HG03095 (cell line): ENCODE measurements at regions not wholly inside any gene's neighbourhood (a gene's known extent, or its start where the extent isn't known, plus 50 kb on each side); places are given as distances from the start of the nearest gene placed in this dataset.

ENCODE experiments used
- ATAC-seq: cut with Tn5 transposase; IDR thresholded peaks from one replicate; pipeline ENCODE4 v1.9.1; 2021; ENCODE audit warnings: moderate library complexity; ENCODE audit not compliant: unreplicated experiment

DNA sequence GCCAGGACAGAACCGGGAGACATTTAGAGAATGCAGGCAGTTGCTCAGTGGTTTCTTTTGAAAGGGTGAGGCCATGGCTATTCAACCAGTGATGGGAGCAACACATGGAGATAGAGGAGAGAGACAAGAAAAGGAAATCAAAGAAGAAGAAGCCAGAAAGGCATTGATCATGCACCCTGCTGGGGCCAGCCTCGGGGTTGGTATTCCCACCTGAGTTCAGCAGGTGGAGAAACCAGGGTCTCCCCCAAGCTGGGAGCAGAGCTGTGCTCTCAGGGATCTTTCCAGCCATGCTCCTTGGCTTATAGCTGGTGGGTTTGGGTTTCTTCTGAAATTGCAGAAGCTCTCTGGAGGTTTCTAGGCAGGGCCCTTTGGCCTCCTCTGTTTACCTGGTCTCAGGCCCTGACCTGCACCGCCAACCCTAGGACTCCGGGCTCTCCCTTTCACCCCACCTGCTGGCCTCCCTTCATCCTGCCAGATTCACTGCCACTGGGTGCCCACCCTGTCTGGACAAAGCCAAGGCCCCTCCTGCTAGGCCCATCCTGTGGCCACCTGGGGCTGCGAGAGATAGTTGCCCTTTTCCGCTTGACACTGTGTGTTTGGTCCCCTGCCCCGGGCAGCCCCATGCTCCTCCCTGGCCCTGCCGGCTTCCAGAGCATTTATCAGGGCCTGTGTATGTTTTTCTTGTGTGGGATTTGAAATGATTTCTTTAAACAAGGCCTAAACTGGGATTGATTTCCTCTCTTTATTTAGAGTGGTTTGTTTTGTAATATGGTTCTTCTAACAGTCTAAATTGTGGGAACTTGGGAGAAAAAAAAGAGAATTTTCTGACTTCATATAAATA lies 126.7 kb downstream of the DDX1 start:
- no peak for ATAC-seq

- ATAC-seq, result no peak
Measured at GRCh38 chr2:15718944-15719323, 127.3 kb downstream of the DDX1 start.

GRCh38 chr2:15719566-15720313 lies 128.1 kb downstream of the DDX1 start:
- ATAC-seq, result no peak

DNA sequence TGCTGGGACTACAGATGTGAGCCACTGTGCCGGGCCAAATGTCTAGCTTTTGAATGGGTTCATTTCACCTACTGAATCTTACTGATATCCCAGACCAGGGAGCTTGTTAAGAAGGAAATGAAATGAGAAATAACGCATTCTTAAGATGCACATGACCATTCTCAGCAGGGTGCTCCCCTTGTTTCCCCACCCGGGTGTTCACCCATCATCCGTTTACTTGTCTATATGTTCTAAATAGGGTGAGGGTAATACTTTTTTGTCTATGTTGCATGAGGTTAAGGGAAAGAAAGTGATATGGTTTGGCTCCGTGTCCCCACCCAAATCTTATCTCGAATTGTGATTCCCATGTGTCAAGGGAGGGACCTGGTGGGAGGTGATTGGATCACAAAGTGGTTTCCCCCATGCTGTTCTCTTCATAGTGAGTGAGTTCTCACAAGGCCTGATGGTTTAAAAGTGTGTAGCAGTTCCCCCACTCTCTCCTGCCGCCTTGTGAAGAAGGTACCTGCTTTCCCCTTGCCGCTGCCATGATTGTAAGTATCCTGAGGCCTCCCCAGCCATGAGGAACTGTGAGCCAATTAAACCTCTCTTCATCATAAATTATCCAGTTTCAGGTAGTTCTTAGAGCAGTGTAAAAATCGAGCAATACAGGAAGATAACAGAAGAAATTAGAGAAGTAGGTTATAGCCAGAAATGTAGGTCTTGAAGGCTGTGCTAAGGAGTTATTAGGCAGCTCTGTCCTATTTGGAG lies 129.1 kb downstream of the DDX1 start:
- ATAC-seq, result no peak

DNA sequence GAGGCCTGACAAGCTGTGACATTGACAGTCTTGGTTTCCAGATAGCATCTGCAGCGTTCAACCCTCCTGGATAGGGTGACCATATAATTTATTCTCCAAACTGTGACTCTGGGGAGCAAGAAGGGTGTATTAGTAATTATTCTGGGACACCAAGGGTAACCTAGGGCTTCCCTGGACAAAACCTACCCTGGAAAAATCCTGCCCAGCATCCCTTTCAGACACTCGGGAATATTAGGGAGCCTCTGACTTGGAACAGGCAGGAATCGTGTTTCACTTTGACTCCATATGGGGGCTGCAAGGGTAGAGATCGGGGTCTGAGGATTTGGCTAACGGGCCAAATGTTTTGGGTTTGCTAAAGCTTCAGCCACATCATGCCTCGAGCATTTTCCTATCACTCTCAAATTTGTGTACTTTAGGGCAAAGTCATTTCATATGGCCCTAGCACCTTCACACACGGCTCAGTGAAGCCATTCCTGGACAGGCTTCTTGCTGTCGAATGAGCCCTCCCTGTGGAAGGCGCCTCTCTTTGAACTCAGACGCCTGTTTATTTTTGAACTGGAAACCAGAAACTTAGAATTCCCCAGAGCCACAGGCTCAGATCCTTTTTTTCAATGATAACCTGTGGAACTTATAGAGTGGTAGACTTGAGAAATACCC lies 129.9 kb downstream of the DDX1 start:
- no peak for ATAC-seq

DNA sequence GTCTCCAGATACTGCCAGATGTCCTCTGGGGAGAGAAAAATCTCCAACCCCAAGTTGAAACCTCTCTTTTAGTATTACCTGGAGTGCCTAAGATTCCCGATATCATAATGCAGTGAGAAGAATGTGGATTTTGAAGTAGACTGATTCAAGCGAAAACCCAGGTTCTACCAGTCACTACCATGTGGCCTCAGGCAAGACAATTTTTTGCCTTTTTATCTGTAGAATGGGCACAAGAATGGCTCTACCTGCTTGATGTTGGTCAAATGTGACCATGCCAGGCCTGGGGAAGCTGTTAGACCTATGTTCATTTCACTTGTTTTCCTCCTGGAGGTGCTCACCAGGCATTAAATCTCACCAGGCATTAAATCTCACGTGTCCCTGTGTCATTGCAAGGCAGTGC lies 131.3 kb downstream of the DDX1 start:
- ATAC-seq, result no peak

GRCh38 chr2:15724235-15724634 lies 132.6 kb downstream of the DDX1 start:
- no peak for ATAC-seq

- ATAC-seq, result no peak
Measured at GRCh38 chr2:15725101-15725781, 133.6 kb downstream of the DDX1 start.

DNA sequence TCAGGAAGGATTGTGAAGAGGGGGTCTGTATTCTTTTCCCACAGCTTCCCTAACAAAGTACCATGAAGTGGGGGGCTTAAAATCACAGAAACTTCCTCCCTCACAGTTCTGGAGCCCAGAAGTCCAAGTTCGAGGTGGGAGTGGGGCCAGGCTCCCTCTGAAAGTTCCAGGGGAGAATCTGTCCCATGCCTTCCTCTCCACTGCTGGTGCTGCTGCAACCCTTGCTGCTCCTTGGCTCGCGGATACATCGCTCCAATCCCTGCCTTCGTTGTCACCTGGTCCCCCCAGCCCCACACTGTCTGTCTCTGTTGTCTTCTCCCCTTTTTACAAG lies 134.1 kb downstream of the DDX1 start:
- no peak for ATAC-seq

DNA sequence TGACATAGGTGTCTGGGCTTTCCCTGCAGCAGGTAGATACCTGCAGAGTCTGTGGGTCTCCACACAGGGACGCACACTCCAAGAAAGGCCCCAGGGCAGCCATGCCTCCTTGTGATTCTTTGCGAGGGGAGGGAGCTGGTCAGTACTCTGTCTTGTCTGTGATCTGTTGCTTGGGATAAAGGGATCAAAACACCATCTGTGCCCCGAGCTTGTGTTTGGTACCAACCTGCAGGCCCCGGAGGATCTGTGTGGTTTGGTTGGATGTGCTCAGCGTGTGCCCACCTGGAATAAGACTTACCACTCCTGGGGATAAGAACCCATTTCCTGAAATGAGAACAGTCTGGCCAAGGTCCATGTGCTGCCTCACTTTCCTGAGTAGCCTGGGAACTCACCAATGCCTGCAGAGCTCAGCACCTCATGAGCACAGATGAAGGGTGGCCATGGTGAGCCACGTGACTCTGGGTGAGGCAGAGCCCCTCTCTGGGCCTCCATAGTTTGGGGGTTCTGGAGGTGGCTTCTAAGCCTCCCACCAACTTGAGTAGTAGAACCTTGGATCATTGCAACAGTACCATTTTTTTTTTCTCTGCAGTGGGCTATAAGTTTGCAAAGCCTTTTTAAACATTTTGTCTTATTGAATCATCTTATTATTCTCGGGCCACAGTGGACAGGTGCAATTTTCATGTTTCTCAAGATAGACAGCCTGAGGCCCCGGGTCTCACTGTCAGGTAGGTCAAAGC lies 134.8 kb downstream of the DDX1 start:
- ATAC-seq, result no peak

- no peak for ATAC-seq
Measured at GRCh38 chr2:15727396-15728244, 136.0 kb downstream of the DDX1 start.

DNA sequence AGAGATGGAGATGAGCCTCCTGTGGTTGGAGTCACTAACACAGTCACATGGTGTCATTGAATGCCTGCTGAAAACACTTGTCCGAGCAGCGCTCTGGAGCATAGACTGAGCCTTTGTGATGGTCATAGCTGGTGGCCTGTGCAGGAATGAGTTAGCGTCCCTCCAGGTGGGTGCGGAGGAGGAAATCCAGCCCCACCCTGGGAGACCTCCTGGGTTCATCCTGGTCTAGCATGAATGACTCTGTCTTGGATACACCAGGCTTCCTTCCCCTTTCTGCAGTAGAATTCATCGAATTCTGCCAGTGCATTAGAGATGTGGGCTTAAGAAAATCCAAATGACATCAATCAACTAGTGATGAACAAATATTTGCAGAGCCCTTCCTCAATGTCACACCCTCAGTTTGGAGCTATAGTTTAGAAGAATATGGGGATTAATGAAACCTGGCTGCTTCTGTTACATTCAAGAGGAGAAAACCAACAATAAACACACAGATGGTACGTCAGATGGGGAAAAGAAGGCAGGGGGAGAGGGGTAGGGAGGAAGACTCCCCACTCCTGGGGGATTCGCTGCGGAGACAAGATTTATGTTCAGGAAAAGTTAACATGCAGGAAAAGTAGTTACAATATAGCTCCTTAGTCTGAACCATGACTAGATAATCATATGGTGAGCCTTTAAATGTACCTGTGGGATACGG lies 136.7 kb downstream of the DDX1 start:
- ATAC-seq, result no peak

- no peak for ATAC-seq
Measured at GRCh38 chr2:15729001-15729400, 137.3 kb downstream of the DDX1 start.

DNA sequence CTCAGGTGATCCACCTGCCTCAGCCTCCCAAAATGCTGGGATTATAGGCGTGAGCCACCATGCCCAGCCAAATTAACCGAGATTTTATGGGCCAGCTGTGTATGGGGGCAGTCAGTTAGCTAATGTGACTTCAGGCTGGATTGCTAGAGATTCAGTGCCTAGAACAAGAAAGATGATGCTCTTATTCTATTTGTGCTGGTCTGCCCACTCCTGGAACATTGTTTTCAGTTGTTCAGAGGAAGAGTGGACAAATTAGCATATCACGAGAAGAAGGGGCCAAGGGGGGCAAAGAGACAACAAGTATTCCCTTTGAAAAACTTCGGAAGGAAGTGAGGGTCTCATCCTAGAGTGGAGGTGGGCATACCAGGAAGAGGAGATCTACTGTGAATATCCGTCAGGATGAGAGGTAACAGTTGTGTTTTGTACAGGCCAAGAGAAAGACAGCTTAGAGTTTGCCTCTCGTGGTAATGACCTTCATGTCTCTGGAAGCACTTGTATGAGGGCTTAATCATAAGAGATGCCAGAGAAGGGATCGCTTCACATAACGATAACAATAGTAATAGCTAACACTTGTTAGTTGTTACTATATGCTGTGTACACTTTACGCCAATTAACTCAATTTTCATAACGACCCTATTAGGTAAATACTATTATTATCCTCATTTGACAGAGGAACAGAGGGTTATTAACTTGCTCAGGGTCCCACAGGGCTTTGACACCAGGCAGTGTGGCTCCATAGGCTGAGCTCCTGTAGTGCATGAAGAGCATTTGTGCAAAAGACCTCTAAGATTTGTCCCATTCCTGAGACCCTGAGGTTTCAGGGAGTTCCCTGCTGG lies 138.3 kb downstream of the DDX1 start:
- no peak for ATAC-seq

- ATAC-seq, result no peak
Measured at GRCh38 chr2:15730545-15731212, 139.0 kb downstream of the DDX1 start.

DNA sequence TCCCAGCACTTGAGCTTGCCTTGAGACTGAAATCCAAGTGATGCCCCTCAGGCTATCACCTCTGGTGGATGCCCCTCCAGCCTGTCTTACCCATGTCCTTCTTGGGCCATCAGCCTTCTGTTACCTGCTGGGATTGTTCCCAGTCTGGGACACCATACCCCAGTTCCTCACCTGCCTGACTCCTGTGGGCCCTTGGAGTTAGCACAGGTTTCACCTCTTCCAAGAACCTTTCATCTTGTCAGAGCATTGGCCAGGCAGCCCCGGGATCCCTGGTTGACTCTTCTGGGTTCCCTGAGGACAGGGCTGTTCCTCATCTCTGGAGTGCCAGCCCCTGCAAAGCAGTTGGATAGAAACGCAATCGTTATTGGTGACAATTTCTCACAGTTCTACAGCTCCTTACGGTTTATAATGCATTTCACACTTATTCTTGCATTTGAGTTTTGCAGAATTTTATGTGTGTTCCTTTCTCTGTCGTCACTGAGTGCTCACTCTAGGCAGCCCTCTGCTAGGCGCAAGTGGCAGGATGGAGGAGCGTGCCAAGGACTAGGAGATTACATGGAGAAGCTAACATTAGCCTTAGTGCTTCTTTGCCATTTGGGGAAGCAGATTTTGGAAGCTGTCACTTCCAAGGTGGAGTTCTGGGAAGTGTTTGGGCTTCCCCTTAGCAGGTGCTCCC lies 139.7 kb downstream of the DDX1 start:
- ATAC-seq, result no peak

DNA sequence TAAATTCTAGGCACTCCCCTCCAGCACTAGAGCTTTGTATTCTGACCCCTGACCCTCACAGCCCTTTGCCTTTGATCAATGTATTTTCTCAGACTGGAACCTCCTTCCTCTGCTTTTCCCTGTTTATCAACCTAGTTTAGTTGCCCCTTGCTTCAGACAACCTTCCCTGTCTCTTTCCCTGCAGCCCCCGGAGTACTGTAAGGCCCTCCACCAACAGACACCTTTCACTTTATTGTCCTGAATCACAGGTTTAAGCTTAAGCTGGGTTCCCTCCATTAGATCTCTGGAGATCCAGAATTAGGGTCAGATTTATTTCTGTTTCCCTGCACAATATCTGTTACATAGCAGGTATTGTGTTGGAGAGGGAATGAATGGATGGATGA lies 140.2 kb downstream of the DDX1 start:
- ATAC-seq, result no peak
